ENCODE measurements at regions not wholly inside any gene's neighbourhood (a gene's known extent, or its start where the extent isn't known, plus 50 kb on each side); places are given as distances from the start of the nearest gene placed in this dataset.

GRCh38 chr6:146912730-146913685 lies 291.2 kb upstream of the STXBP5 start:
- Histone ChIP-seq H3K9me3 (replicated peaks; ENCODE audit: insufficient read depth, low read length) (no peaks in the 10 kb centered on the region), H2AFZ (ENCODE audit: low read length) (no peak overlapping the region), H3K79me2 (ENCODE audit: low read length) (no peaks in the 10 kb centered on the region), H3K4me1 (ENCODE audit: low read length) (no peaks in the 10 kb centered on the region), H3K9me2 (replicated peaks; ENCODE audit: insufficient read depth, low read length) (no peaks in the 10 kb centered on the region), H3F3A (ENCODE audit: insufficient read depth, low read length) (no peaks in the 10 kb centered on the region), H3K4me3 (ENCODE audit: low read length) (no peak overlapping the region), H3K4me2 (ENCODE audit: low read depth, low read length) (no peak overlapping the region), H3K9ac (ENCODE audit: low read length) (no peak overlapping the region), H4K20me1 (ENCODE audit: insufficient read depth, low read length) (no peaks in the 10 kb centered on the region), H3K27me3 (replicated peaks; ENCODE audit: insufficient read depth, low read length) (no peaks in the 10 kb centered on the region), H3K36me3 (replicated peaks; ENCODE audit: insufficient read depth, low read length) (no peaks in the 10 kb centered on the region), H3K27ac (ENCODE audit: low read length) (no peak overlapping the region)
- no peak for TF ChIP-seq EZH2phosphoT487 (IDR thresholded peaks at IDR 0.05; ENCODE audit: low read length)
- TF ChIP-seq CTCF (IDR thresholded peaks at IDR 0.05; ENCODE audit: low read length): no peak
- TF ChIP-seq EZH2 (optimal IDR thresholded peaks at IDR 0.05; ENCODE audit: low read depth, low read length): no peak
- DNase-seq: no peak

- H3K27ac ChIP-seq (ENCODE audit: low read length): no peak overlapping the region
- no peaks in the 10 kb centered on the region for H4K20me1 ChIP-seq (ENCODE audit: insufficient read depth, low read length)
- no peak for DNase-seq
- H3K4me2 ChIP-seq (ENCODE audit: low read depth, low read length): no peak overlapping the region
- H3K27me3 ChIP-seq (replicated peaks; ENCODE audit: insufficient read depth, low read length): no peaks in the 10 kb centered on the region
- no peaks in the 10 kb centered on the region for H3K4me1 ChIP-seq (ENCODE audit: low read length)
- no peaks in the 10 kb centered on the region for H3F3A ChIP-seq (ENCODE audit: insufficient read depth, low read length)
- H2AFZ ChIP-seq (ENCODE audit: low read length): no peak overlapping the region
- no peak overlapping the region for H3K4me3 ChIP-seq (ENCODE audit: low read length)
- no peaks in the 10 kb centered on the region for H3K36me3 ChIP-seq (replicated peaks; ENCODE audit: insufficient read depth, low read length)
- no peaks in the 10 kb centered on the region for H3K9me3 ChIP-seq (replicated peaks; ENCODE audit: insufficient read depth, low read length)
- no peak overlapping the region for H3K9ac ChIP-seq (ENCODE audit: low read length)
- TF ChIP-seq EZH2 (optimal IDR thresholded peaks at IDR 0.05; ENCODE audit: low read depth, low read length) (no peak), CTCF (IDR thresholded peaks at IDR 0.05; ENCODE audit: low read length) (no peak), EZH2phosphoT487 (IDR thresholded peaks at IDR 0.05; ENCODE audit: low read length) (no peak)
- no peaks in the 10 kb centered on the region for H3K79me2 ChIP-seq (ENCODE audit: low read length)
- no peaks in the 10 kb centered on the region for H3K9me2 ChIP-seq (replicated peaks; ENCODE audit: insufficient read depth, low read length)
These were observed 290.3 kb upstream of the STXBP5 start for GRCh38 chr6:146913842-146914488.

GRCh38 chr6:146914489-146915483 lies 289.4 kb upstream of the STXBP5 start:
- H3K4me3 ChIP-seq (ENCODE audit: low read length): no peak overlapping the region
- H3K4me1 ChIP-seq (ENCODE audit: low read length): no peaks in the 10 kb centered on the region
- no peak overlapping the region for H2AFZ ChIP-seq (ENCODE audit: low read length)
- H3K36me3 ChIP-seq (replicated peaks; ENCODE audit: insufficient read depth, low read length): no peaks in the 10 kb centered on the region
- no peak for DNase-seq
- no peak overlapping the region for H3K9ac ChIP-seq (ENCODE audit: low read length)
- no peaks in the 10 kb centered on the region for H3K79me2 ChIP-seq (ENCODE audit: low read length)
- H4K20me1 ChIP-seq (ENCODE audit: insufficient read depth, low read length): no peaks in the 10 kb centered on the region
- H3K4me2 ChIP-seq (ENCODE audit: low read depth, low read length): no peak overlapping the region
- H3K27ac ChIP-seq (ENCODE audit: low read length): no peak overlapping the region
- TF ChIP-seq EZH2 (optimal IDR thresholded peaks at IDR 0.05; ENCODE audit: low read depth, low read length): no peak
- no peak for TF ChIP-seq CTCF (IDR thresholded peaks at IDR 0.05; ENCODE audit: low read length)
- no peak for TF ChIP-seq EZH2phosphoT487 (IDR thresholded peaks at IDR 0.05; ENCODE audit: low read length)
- H3F3A ChIP-seq (ENCODE audit: insufficient read depth, low read length): no peaks in the 10 kb centered on the region
- no peaks in the 10 kb centered on the region for H3K9me2 ChIP-seq (replicated peaks; ENCODE audit: insufficient read depth, low read length)
- no peaks in the 10 kb centered on the region for H3K9me3 ChIP-seq (replicated peaks; ENCODE audit: insufficient read depth, low read length)
- no peaks in the 10 kb centered on the region for H3K27me3 ChIP-seq (replicated peaks; ENCODE audit: insufficient read depth, low read length)

Measured in MM.1S (cell line).